HepG2 (cell line): ENCODE measurements at regions not wholly inside any gene's neighbourhood (a gene's known extent, or its start where the extent isn't known, plus 50 kb on each side); places are given as distances from the start of the nearest gene placed in this dataset.

Source experiments
- ATAC-seq: fragments of 200-7000 bp; cut with Tn5 transposase; 3 replicates; pipeline ENCODE4 v1.9.1; 2020; ENCODE audit warnings: mild to moderate bottlenecking, moderate library complexity
- BruUV-seq: library from RNA; stranded (reverse); fragments of 400-500 nt; replicated peaks from 2 replicates; lab custom pipeline; 2021; lab: Mats Ljungman, UMichigan
- CTCF ChIA-PET: fragments of 300-600 bp; formaldehyde crosslinking; extraction: SDS; loops from one replicate; lab custom pipeline; 2021; ENCODE audit warnings: low total read pairs, inconsistent platforms, low intra/inter-chr PET ratio; lab: Yijun Ruan, JAX
- POLR2A ChIA-PET: fragments of 350-600 bp; sonication (Branson Sonifier 250); formaldehyde crosslinking; loops from one replicate; lab custom pipeline; 2020; ENCODE audit warnings: antibody characterized with exemption, inconsistent platforms; lab: Yijun Ruan, JAX
- DNase-seq: peaks from one replicate; pipeline ENCODE4 v3.0.0-alpha.2; 2015; ENCODE audit warnings: low spot score
- FAIRE-seq: peaks from 3 replicates; lab custom pipeline; 2011; peaks lifted over from hg19 to GRCh38; lab: Jason Lieb, UNC
- H2AFZ ChIP-seq: one replicate; pipeline ENCODE4 v1.6.1; 2011; ENCODE audit warnings: low read length, inconsistent platforms
- H3K27ac ChIP-seq: fragments of 300-600 bp; 3 replicates; pipeline ENCODE4 v1.8.0; 2011; ENCODE audit warnings: mixed run types, mild to moderate bottlenecking, mixed read lengths, low read length, inconsistent platforms; ENCODE audit not compliant: insufficient read depth; ENCODE audit errors: extremely low read length
- H3K27me3 ChIP-seq, 2 experiments: fragments of 200-600 bp in 1 of 2; 2 replicates in 1 of 2; 3 replicates in 1 of 2; pipeline versions ENCODE4 v1.6.0 to v1.8.0; 2011; ENCODE audit warnings: low read length in 2 of 2, mild to moderate bottlenecking in 2 of 2, moderate library complexity in 2 of 2, inconsistent platforms in 1 of 2; ENCODE audit not compliant: insufficient read depth in 2 of 2, control insufficient read depth in 1 of 2
- H3K36me3 ChIP-seq, 2 experiments: fragments of 200-600 bp in 1 of 2; replicated peaks in 1 of 2; 2 replicates in 1 of 2; 3 replicates in 1 of 2; pipeline versions ENCODE4 v1.5.1 to v1.8.0; 2011; ENCODE audit warnings: low read length in 2 of 2, inconsistent platforms in 1 of 2; ENCODE audit not compliant: insufficient read depth in 2 of 2, control insufficient read depth in 1 of 2
- H3K4me1 ChIP-seq: 2 replicates; pipeline ENCODE4 v1.5.1; 2012; ENCODE audit warnings: low read length, inconsistent platforms; ENCODE audit not compliant: insufficient read depth
- H3K4me2 ChIP-seq: 2 replicates; pipeline ENCODE4 v1.6.0; 2011; ENCODE audit warnings: low read depth, low read length, inconsistent platforms
- H3K4me3 ChIP-seq, 3 experiments: fragments of 200-600 bp in 1 of 3; sonication (generic), shearing (Covaris generic) in 1 of 3; replicated peaks in 1 of 3; 2 replicates each; pipeline ENCODE4 v1.5.1; 2011 to 2016; ENCODE audit warnings: low read length in 3 of 3, inconsistent platforms in 2 of 3, low read depth in 2 of 3, mild to moderate bottlenecking in 2 of 3, control low read depth in 1 of 3, mixed read lengths in 1 of 3; ENCODE audit not compliant: insufficient read depth in 1 of 3
- H3K79me2 ChIP-seq: one replicate; pipeline ENCODE4 v1.6.1; 2011; ENCODE audit warnings: low read length, inconsistent platforms; ENCODE audit not compliant: insufficient read depth
- H3K9ac ChIP-seq: 2 replicates; pipeline ENCODE4 v1.6.0; 2011; ENCODE audit warnings: mild to moderate bottlenecking, low read depth, low read length, inconsistent platforms; ENCODE audit not compliant: insufficient read depth
- H3K9me3 ChIP-seq: 2 replicates; pipeline ENCODE4 v1.5.1; 2012; ENCODE audit warnings: mild to moderate bottlenecking, low read length
- H4K20me1 ChIP-seq: 2 replicates; pipeline ENCODE4 v1.6.0; 2011; ENCODE audit warnings: inconsistent platforms, mild to moderate bottlenecking, low read length, moderate library complexity; ENCODE audit not compliant: insufficient read depth
- ARID5B ChIP-seq: IDR thresholded peaks from 2 replicates; pipeline ENCODE4 v1.4.0; 2020; ENCODE audit warnings: mild to moderate bottlenecking, missing genetic modification reagents
- CBFB ChIP-seq: sonication (generic); formaldehyde crosslinking; IDR thresholded peaks from 2 replicates; pipeline ENCODE4 v1.4.0; 2020; ENCODE audit warnings: missing genetic modification reagents
- CBX5 ChIP-seq: sonication (generic); formaldehyde crosslinking; IDR thresholded peaks from 2 replicates; pipeline ENCODE4 v1.4.0; 2020; ENCODE audit warnings: missing genetic modification reagents, borderline replicate concordance
- ETV5 ChIP-seq: IDR thresholded peaks from 2 replicates; pipeline ENCODE4 v1.6.1; 2018; ENCODE audit warnings: missing biosample characterization, missing genetic modification reagents, inconsistent platforms, borderline replicate concordance
- HNRNPK ChIP-seq: fragments of 200-400 bp; formaldehyde crosslinking; IDR thresholded peaks from 2 replicates; pipeline ENCODE4 v1.6.1; 2018; ENCODE audit warnings: low read length, low read depth, moderate library complexity, mild to moderate bottlenecking; ENCODE audit not compliant: poor library complexity, severe bottlenecking
- HOXA9 ChIP-seq: sonication (generic); formaldehyde crosslinking; IDR thresholded peaks from 2 replicates; pipeline ENCODE4 v1.8.1; 2022; ENCODE audit warnings: missing genetic modification reagents, mild to moderate bottlenecking, moderate library complexity, borderline replicate concordance
- NKX3-1 ChIP-seq: sonication (generic); formaldehyde crosslinking; IDR thresholded peaks from 2 replicates; pipeline ENCODE4 v1.5.0; 2020; ENCODE audit warnings: missing genetic modification reagents
- POLR2AphosphoS2 ChIP-seq: IDR thresholded peaks from 2 replicates; pipeline ENCODE4 v1.6.1; 2011; ENCODE audit warnings: low read depth, low read length, improper control_type of control experiment
- U2AF1 ChIP-seq: fragments of 200-400 bp; formaldehyde crosslinking; optimal IDR thresholded peaks from 2 replicates; pipeline ENCODE3; 2017; ENCODE audit warnings: mild to moderate bottlenecking, low read depth, low read length
- ZFP36 ChIP-seq: fragments of 150-350 bp; IDR thresholded peaks from 2 replicates; pipeline ENCODE4 v1.6.1; 2018; ENCODE audit warnings: borderline replicate concordance, low read length, low read depth; ENCODE audit not compliant: partially characterized antibody
- ZNF33A ChIP-seq: sonication (generic); formaldehyde crosslinking; IDR thresholded peaks from 2 replicates; pipeline ENCODE4 v1.5.1; 2020; ENCODE audit warnings: missing genetic modification reagents, mild to moderate bottlenecking, moderate library complexity, borderline replicate concordance
- ZNF460 ChIP-seq: sonication (generic); formaldehyde crosslinking; IDR thresholded peaks from 2 replicates; pipeline ENCODE4 v1.5.1; 2020; ENCODE audit warnings: missing genetic modification reagents, mild to moderate bottlenecking, borderline replicate concordance
- ZNF776 ChIP-seq: sonication (generic); formaldehyde crosslinking; IDR thresholded peaks from 2 replicates; pipeline ENCODE4 v1.4.0; 2020; ENCODE audit warnings: mild to moderate bottlenecking, missing genetic modification reagents
- WGBS: methylation state at CpG from one replicate; pipeline ENCODE4 v1.1.6; 2017; ENCODE audit warnings: low lambda C conversion rate; 5-methylcytosine and 5-hydroxymethylcytosine counted together
- in situ Hi-C: cut with HindIII; loops from 2 replicates; pipeline ENCODE4 v1.10.0; 2017; ENCODE audit warnings: low pct_unique_long_range_greater_than_20kb; ENCODE audit not compliant: extremely low pct_ligation_motif_present
- intact Hi-C: fragments of 100-400 bp; cut with micrococcal nuclease; formaldehyde crosslinking; loops from one replicate; pipeline ENCODE4 v1.10.0; 2022; ENCODE audit not compliant: unreplicated experiment
- TF ChIP-seq, protein P1 (sequence below): sonication (generic); formaldehyde crosslinking; IDR thresholded peaks from 2 replicates; pipeline ENCODE4 v1.5.1; 2020; ENCODE audit warnings: mild to moderate bottlenecking, moderate library complexity, missing genetic modification reagents

DNA sequence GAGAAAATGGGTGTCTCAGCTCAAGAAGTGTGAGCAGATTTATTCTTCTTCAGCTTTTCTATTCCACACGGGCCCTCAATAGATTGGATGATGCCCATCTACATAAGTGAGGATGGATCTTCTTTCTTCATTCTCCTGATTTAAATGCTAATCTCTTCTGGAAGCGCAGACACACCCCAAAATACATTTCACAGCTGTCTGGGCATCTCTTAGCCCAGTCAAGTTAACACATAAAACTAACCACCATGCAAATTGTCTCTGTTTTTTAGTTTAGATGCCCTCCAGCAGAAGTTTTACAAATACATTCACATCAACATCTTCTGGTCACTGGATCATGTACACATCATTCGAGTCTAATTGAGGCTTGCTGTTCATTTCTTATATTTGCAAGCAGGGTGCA lies 249.0 kb upstream of the VCX3A start:
- no peak overlapping the region for H3K4me3 ChIP-seq
- intact Hi-C loops, result no loop called here

More for the DNA sequence above, 249.0 kb upstream of the VCX3A start:
- 0% methylated on average over 2 of the region's 3 CpGs for WGBS
- POLR2A ChIA-PET, result no interaction called here
- Histone ChIP-seq H3K27ac (no peak overlapping the region), H2AFZ (no peak overlapping the region), H3K9me3 (no peaks in the 10 kb centered on the region), H3K9ac (no peak overlapping the region), H3K79me2 (no peaks in the 10 kb centered on the region), H3K27me3 (no peaks in the 10 kb centered on the region), H3K4me2 (no peak overlapping the region), H3K36me3 (no peaks in the 10 kb centered on the region), H3K4me1 (no peaks in the 10 kb centered on the region), H4K20me1 (no peaks in the 10 kb centered on the region)
- DNase-seq, result no peak
- CTCF ChIA-PET, result no interaction called here
- FAIRE-seq, result no peak
- no TSS peak for BruUV-seq
- ATAC-seq, result no peak
- in situ Hi-C loops, result no loop called here
- TF ChIP-seq ZNF460 (no peak), NKX3-1 (no peak), ARID5B (CRISPR knock-in tag) (no peak), ETV5 (no peak), ZFP36 (no peak), POLR2AphosphoS2 (no peak), U2AF1 (no peak), HOXA9 (no peak), ZNF776 (CRISPR knock-in tag) (no peak), HNRNPK (no peak), CBX5 (CRISPR knock-in tag) (no peak), CBFB (no peak), ZNF33A (CRISPR knock-in tag) (no peak)
- TF ChIP-seq, protein P1, sequence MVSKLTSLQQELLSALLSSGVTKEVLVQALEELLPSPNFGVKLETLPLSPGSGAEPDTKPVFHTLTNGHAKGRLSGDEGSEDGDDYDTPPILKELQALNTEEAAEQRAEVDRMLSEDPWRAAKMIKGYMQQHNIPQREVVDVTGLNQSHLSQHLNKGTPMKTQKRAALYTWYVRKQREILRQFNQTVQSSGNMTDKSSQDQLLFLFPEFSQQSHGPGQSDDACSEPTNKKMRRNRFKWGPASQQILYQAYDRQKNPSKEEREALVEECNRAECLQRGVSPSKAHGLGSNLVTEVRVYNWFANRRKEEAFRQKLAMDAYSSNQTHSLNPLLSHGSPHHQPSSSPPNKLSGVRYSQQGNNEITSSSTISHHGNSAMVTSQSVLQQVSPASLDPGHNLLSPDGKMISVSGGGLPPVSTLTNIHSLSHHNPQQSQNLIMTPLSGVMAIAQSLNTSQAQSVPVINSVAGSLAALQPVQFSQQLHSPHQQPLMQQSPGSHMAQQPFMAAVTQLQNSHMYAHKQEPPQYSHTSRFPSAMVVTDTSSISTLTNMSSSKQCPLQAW (CRISPR knock-in tag), result no peak
